Lung (tissue), 11 donors: ENCODE measurements at regions not wholly inside any gene's neighbourhood (a gene's known extent, or its start where the extent isn't known, plus 50 kb on each side); places are given as distances from the start of the nearest gene placed in this dataset.

Experiments used
- ATAC-seq: fragments of 200-7000 bp; cut with Tn5 transposase; one replicate; pipeline ENCODE4 v1.9.1; 2020; ENCODE audit warnings: moderate number of reproducible peaks; ENCODE audit not compliant: insufficient read depth, low FRiP score
- DNase-seq, 3 donors: peaks; one replicate each; pipeline ENCODE4 v3.0.0-alpha.2; 2013 to 2017
- H3K27ac ChIP-seq, 2 donors: one replicate each; pipeline ENCODE4 v1.5.1; 2013; ENCODE audit warnings: mild to moderate bottlenecking in 2 of 2, moderate library complexity in 2 of 2, control low read depth in 1 of 2, inconsistent platforms in 1 of 2, low read depth in 1 of 2, low read length in 1 of 2
- H3K27me3 ChIP-seq, 3 donors: one replicate each; pipeline ENCODE4 v1.5.1; 2013; ENCODE audit warnings: low read length in 2 of 3; ENCODE audit not compliant: control insufficient read depth in 3 of 3, insufficient read depth in 3 of 3
- H3K36me3 ChIP-seq, 4 donors: one replicate each; pipeline ENCODE4 v1.5.1; 2013; ENCODE audit warnings: low read length in 4 of 4, mild to moderate bottlenecking in 1 of 4, moderate library complexity in 1 of 4; ENCODE audit not compliant: control insufficient read depth in 4 of 4, insufficient read depth in 4 of 4
- H3K4me1 ChIP-seq, 5 donors: one replicate each; pipeline ENCODE4 v1.5.1; 2013; ENCODE audit warnings: low read length in 5 of 5, mild to moderate bottlenecking in 2 of 5, moderate library complexity in 1 of 5; ENCODE audit not compliant: control insufficient read depth in 5 of 5, insufficient read depth in 5 of 5
- H3K4me3 ChIP-seq: one replicate; pipeline ENCODE4 v1.5.1; 2013; ENCODE audit warnings: mild to moderate bottlenecking, control low read depth, moderate library complexity
- H3K9ac ChIP-seq, 2 donors: one replicate each; pipeline ENCODE4 v1.5.1; 2013; ENCODE audit warnings: low read length in 2 of 2, control low read depth in 1 of 2; ENCODE audit not compliant: insufficient read depth in 1 of 2
- H3K9me3 ChIP-seq, 4 donors: one replicate each; pipeline ENCODE4 v1.5.1; 2013; ENCODE audit warnings: low read length in 3 of 4, mild to moderate bottlenecking in 1 of 4, moderate library complexity in 1 of 4; ENCODE audit not compliant: control insufficient read depth in 4 of 4, insufficient read depth in 3 of 4
- WGBS, 2 donors: extraction: QIAGEN DNeasy Blood & Tissue Kit; methylation state at CpG; one replicate each; pipeline ENCODE4 v1.1.7; 2013; 5-methylcytosine and 5-hydroxymethylcytosine counted together
- TF ChIP-seq, protein P1 (sequence below): IDR thresholded peaks from 2 replicates; pipeline ENCODE4 v1.5.1; 2012; ENCODE audit warnings: mild to moderate bottlenecking; ENCODE audit errors: control extremely low read depth, extremely low read depth
- donor health status: control.
- donor health status: control.
- donor health status: Bipolar disorder and iron deficiency.
- donor health status: healthy.
- donor health status: DM: yes; HTN: yes; CAD: no.

DNA sequence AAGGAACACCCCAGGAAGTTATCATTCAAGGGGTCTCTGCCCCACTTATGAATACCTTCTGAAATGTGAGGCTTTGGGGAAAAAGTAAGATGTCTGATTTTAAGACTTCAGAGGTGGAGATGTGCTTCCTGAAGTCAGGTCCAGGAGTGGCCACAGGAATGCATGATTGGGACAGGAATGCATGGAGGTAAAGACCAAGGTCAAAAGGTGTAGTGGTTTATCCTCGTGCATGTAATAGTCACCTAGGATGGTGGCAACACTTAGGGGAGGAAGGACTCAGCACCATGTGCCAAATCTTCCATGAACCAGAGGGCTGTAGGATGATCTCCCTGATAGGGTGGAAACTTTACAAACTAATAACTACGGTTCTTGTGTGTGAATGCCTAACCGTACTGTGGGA is 217.3 kb downstream of the C12orf75 start:
- H3K27me3 ChIP-seq = no peaks in the 10 kb centered on the region
- ATAC-seq = no peak
- WGBS, 2 donors = 89 to 95% methylated on average over 3 of the region's 3 CpGs
- no peak overlapping the region for H3K9ac ChIP-seq
- no peak overlapping the region for H3K27ac ChIP-seq
- H3K36me3 ChIP-seq = no peaks in the 10 kb centered on the region
- H3K4me3 ChIP-seq = no peak overlapping the region
- H3K4me1 ChIP-seq = peaks cover 0 to 3% (median 0%) of the 10 kb centered on the region in 5 donors
- H3K9me3 ChIP-seq = peaks cover 0 to 4% (median 0%) of the 10 kb centered on the region in 4 donors
- TF ChIP-seq, protein P1, sequence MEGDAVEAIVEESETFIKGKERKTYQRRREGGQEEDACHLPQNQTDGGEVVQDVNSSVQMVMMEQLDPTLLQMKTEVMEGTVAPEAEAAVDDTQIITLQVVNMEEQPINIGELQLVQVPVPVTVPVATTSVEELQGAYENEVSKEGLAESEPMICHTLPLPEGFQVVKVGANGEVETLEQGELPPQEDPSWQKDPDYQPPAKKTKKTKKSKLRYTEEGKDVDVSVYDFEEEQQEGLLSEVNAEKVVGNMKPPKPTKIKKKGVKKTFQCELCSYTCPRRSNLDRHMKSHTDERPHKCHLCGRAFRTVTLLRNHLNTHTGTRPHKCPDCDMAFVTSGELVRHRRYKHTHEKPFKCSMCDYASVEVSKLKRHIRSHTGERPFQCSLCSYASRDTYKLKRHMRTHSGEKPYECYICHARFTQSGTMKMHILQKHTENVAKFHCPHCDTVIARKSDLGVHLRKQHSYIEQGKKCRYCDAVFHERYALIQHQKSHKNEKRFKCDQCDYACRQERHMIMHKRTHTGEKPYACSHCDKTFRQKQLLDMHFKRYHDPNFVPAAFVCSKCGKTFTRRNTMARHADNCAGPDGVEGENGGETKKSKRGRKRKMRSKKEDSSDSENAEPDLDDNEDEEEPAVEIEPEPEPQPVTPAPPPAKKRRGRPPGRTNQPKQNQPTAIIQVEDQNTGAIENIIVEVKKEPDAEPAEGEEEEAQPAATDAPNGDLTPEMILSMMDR = no peak
- no peak for DNase-seq

DNA sequence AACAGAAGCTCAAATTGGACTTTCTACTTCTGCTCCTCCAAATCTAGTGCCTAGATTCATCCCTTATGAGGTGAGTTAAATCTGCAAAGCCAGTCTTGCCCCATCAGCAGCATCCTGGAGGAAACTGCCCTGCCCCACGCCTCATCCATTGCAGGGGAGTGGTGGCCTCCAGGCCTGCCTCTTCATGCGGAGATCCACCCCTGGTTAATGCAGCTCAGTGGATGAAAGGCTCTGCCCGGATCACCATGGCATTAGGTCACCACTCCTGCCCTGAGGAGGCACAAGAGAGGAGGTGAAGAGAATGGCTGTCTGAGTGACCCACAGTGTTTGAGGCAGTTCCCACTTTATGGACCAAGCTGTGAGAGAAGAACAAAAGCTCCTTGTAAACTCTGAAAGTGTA is 218.1 kb downstream of the C12orf75 start:
- H3K9me3 ChIP-seq = peaks cover 0 to 4% (median 0%) of the 10 kb centered on the region in 4 donors
- no peak overlapping the region for H3K27ac ChIP-seq
- H3K4me1 ChIP-seq = peaks cover 0 to 3% (median 0%) of the 10 kb centered on the region in 5 donors
- no peaks in the 10 kb centered on the region for H3K36me3 ChIP-seq
- H3K4me3 ChIP-seq = no peak overlapping the region
- 95 to 97% methylated on average over 3 of the region's 3 CpGs for WGBS, 2 donors
- DNase-seq (no peak), ATAC-seq (no peak)
- no peak overlapping the region for H3K9ac ChIP-seq
- TF ChIP-seq, protein P1 = no peak
- no peaks in the 10 kb centered on the region for H3K27me3 ChIP-seq

DNA sequence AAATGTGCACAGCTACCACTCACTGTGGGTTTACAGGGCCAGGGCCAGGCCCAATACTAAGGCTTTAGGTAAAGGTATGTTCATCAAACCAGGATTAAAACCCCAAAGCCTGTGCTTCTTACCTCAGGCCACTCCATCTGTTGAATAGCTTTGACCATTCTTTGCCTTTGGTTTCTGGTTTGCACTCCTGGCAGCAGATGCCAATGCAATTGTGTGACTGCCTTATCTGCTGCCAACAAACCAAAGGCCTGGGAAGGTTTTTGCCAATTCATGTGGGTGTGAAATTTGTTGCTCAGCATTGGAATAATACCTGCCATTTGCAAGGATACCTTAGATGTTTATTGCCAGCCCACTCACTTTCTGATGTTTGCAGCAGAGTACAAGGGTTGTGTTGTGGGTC is 221.6 kb downstream of the C12orf75 start:
- Histone ChIP-seq H3K9me3 (no peaks in the 10 kb centered on the region), H3K27me3 (no peaks in the 10 kb centered on the region), H3K9ac (no peak overlapping the region), H3K27ac (no peak overlapping the region), H3K36me3 (no peaks in the 10 kb centered on the region), H3K4me3 (no peak overlapping the region), H3K4me1 (peaks cover 0 to 3% (median 0%) of the 10 kb centered on the region in 5 donors)
- ATAC-seq (no peak), DNase-seq (no peak)
- TF ChIP-seq, protein P1 = no peak

- ATAC-seq = no peak
- TF ChIP-seq, protein P1 = no peak
- H3K9me3 ChIP-seq = no peaks in the 10 kb centered on the region
- no peak for DNase-seq
- H3K9ac ChIP-seq = no peak overlapping the region
- no peaks in the 10 kb centered on the region for H3K36me3 ChIP-seq
- H3K4me3 ChIP-seq = no peak overlapping the region
- peaks cover 0 to 3% (median 0%) of the 10 kb centered on the region in 5 donors for H3K4me1 ChIP-seq
- 46 to 51% methylated on average over 3 of the region's 3 CpGs for WGBS, 2 donors
- no peaks in the 10 kb centered on the region for H3K27me3 ChIP-seq
- H3K27ac ChIP-seq = no peak overlapping the region
These were observed 223.8 kb downstream of the C12orf75 start for GRCh38 chr12:105554223-105554678.
